Testis (tissue), 2 donors: ENCODE measurements at regions not wholly inside any gene's neighbourhood (a gene's known extent, or its start where the extent isn't known, plus 50 kb on each side); places are given as distances from the start of the nearest gene placed in this dataset.

Experiments used
- CTCF ChIP-seq, 3 experiments: fragments of 450-650 bp in 2 of 3; fragments of 200-600 bp in 1 of 3; sonication (generic) in 1 of 3; IDR thresholded peaks; one replicate each; pipeline ENCODE4 v1.5.1; 2016 to 2019; ENCODE audit warnings: antibody characterized with exemption in 3 of 3, mild to moderate bottlenecking in 2 of 3, moderate library complexity in 1 of 3
- POLR2A ChIP-seq: fragments of 450-650 bp; IDR thresholded peaks from one replicate; pipeline ENCODE4 v1.6.1; 2017; ENCODE audit warnings: antibody characterized with exemption, mild to moderate bottlenecking, moderate library complexity

- TF ChIP-seq CTCF (IDR thresholded peaks at IDR 0.05) (no peak), POLR2A (no peak)
Observed at GRCh38 chr2:153584244-153584643, 105.7 kb upstream of the RPRM start.
